ENCODE measurements at regions not wholly inside any gene's neighbourhood (a gene's known extent, or its start where the extent isn't known, plus 50 kb on each side); places are given as distances from the start of the nearest gene placed in this dataset.

DNA sequence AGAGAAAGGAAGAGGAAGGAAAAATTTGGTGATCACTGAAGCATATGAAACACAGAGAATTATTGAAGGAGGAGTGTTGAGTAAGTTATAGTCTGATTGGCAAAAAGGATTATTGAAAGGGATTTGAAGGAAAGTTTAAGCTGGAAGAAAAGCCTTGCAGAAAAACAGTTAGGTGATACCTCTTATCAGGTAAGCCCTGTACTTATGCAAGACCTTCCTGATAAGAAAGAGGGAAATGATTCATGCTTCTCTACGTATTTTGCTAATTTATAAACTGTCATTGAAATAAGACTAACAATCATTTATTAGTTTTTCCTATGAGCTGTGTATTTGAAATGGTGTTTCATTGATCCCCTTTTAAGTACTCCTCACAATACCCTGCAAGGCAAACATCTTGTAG lies 793.9 kb upstream of the NRXN1 start:
- TF ChIP-seq REST (IDR thresholded peaks at IDR 0.05; ENCODE audit: insufficient read depth in 1 of 2, low read depth in 2 of 2, low read length in 2 of 2) = no peak
- TF ChIP-seq POLR2AphosphoS5 (IDR thresholded peaks at IDR 0.05; ENCODE audit: low read depth, low read length) = no peak

Data from PFSK-1 (cell line).